ENCODE measurements at regions not wholly inside any gene's neighbourhood (a gene's known extent, or its start where the extent isn't known, plus 50 kb on each side); places are given as distances from the start of the nearest gene placed in this dataset.

- TF ChIP-seq CTCF (IDR thresholded peaks at IDR 0.05) (no peak), POLR2A (IDR thresholded peaks at IDR 0.05) (no peak)
- no peaks in the 10 kb centered on the region for H3K4me1 ChIP-seq
- no peak overlapping the region for H3K27ac ChIP-seq
- DNase-seq (no peak), ATAC-seq (no peak)
- H3K27me3 ChIP-seq, result no peaks in the 10 kb centered on the region
- H3K36me3 ChIP-seq (replicated peaks in 1 of 2; ENCODE audit: insufficient read depth in 1 of 2, low read depth in 2 of 2), result no peaks in the 10 kb centered on the region
- no peaks in the 10 kb centered on the region for H3K9me3 ChIP-seq
- H3K4me3 ChIP-seq, result no peak overlapping the region
- 72 to 84% methylated on average over 5 of the region's 5 CpGs for whole genome bisulfite sequencing, 2 donors
- intact Hi-C loops (cut with DNase I), result no loop called here
These were observed 77.1 kb upstream of the TNP1 start for GRCh38 chr2:216936954-216937357.

- no peaks in the 10 kb centered on the region for H3K4me1 ChIP-seq
- intact Hi-C loops (cut with DNase I), result no loop called here
- DNase-seq, result no peak
- WGBS, 2 donors, result 66 to 86% methylated on average over 3 of the region's 3 CpGs
- no peaks in the 10 kb centered on the region for H3K36me3 ChIP-seq (replicated peaks in 1 of 2; ENCODE audit: insufficient read depth in 1 of 2, low read depth in 2 of 2)
- no peak for TF ChIP-seq CTCF (IDR thresholded peaks at IDR 0.05)
- TF ChIP-seq POLR2A (IDR thresholded peaks at IDR 0.05), result no peak
- H3K27ac ChIP-seq, result no peak overlapping the region
- no peak for ATAC-seq
- H3K4me3 ChIP-seq, result no peak overlapping the region
- H3K9me3 ChIP-seq, result no peaks in the 10 kb centered on the region
- H3K27me3 ChIP-seq, result no peaks in the 10 kb centered on the region
These were observed 74.8 kb upstream of the TNP1 start for GRCh38 chr2:216934623-216935022.

- intact Hi-C loops (cut with DNase I), result no loop called here
- DNase-seq, result no peak
- no peak overlapping the region for H3K4me3 ChIP-seq
- TF ChIP-seq POLR2A (IDR thresholded peaks at IDR 0.05) (no peak), CTCF (IDR thresholded peaks at IDR 0.05) (no peak)
- no peaks in the 10 kb centered on the region for H3K4me1 ChIP-seq
- no peak for ATAC-seq
- no peaks in the 10 kb centered on the region for H3K36me3 ChIP-seq (replicated peaks in 1 of 2; ENCODE audit: insufficient read depth in 1 of 2, low read depth in 2 of 2)
- no peaks in the 10 kb centered on the region for H3K9me3 ChIP-seq
- no peaks in the 10 kb centered on the region for H3K27me3 ChIP-seq
- H3K27ac ChIP-seq, result no peak overlapping the region
- 74 to 75% methylated on average over 7 of the region's 7 CpGs for WGBS, 2 donors
These were observed 74.3 kb upstream of the TNP1 start for GRCh38 chr2:216934151-216934550.

- ATAC-seq (no peak), DNase-seq (no peak)
- no peaks in the 10 kb centered on the region for H3K27me3 ChIP-seq
- TF ChIP-seq POLR2A (IDR thresholded peaks at IDR 0.05), result no peak
- TF ChIP-seq CTCF (IDR thresholded peaks at IDR 0.05), result no peak
- no peaks in the 10 kb centered on the region for H3K36me3 ChIP-seq (replicated peaks in 1 of 2; ENCODE audit: insufficient read depth in 1 of 2, low read depth in 2 of 2)
- H3K4me3 ChIP-seq, result no peak overlapping the region
- no peak overlapping the region for H3K27ac ChIP-seq
- H3K4me1 ChIP-seq, result no peaks in the 10 kb centered on the region
- intact Hi-C loops (cut with DNase I), result no loop called here
- 72 to 87% methylated on average over 12 of the region's 12 CpGs for WGBS, 2 donors
- H3K9me3 ChIP-seq, result no peaks in the 10 kb centered on the region
These were observed 73.1 kb upstream of the TNP1 start for GRCh38 chr2:216932863-216933548.

All from body of pancreas (tissue), 4 donors.